GM21825 (cell line): ENCODE measurements at regions not wholly inside any gene's neighbourhood (a gene's known extent, or its start where the extent isn't known, plus 50 kb on each side); places are given as distances from the start of the nearest gene placed in this dataset.

Experiments
- ATAC-seq: cut with Tn5 transposase; IDR thresholded peaks from one replicate; pipeline ENCODE4 v1.9.1; 2021; ENCODE audit warnings: mild to moderate bottlenecking, moderate library complexity; ENCODE audit not compliant: unreplicated experiment

GRCh38 chr10:113454341-113455061 lies 98.4 kb upstream of the HABP2 start:
- no peak for ATAC-seq

GRCh38 chr10:113455947-113456346 lies 96.9 kb upstream of the HABP2 start:
- no peak for ATAC-seq

GRCh38 chr10:113456741-113457140 lies 96.1 kb upstream of the HABP2 start:
- ATAC-seq: no peak

- no peak for ATAC-seq
Observed at GRCh38 chr10:113457408-113457807, 95.4 kb upstream of the HABP2 start.

- no peak for ATAC-seq
Observed at GRCh38 chr10:113458451-113458850, 94.4 kb upstream of the HABP2 start.

- ATAC-seq: no peak
Observed at GRCh38 chr10:113458944-113459343, 93.9 kb upstream of the HABP2 start.

- no peak for ATAC-seq
Observed at GRCh38 chr10:113459626-113460280, 93.1 kb upstream of the HABP2 start.

GRCh38 chr10:113463083-113463482 lies 89.8 kb upstream of the HABP2 start:
- no peak for ATAC-seq

GRCh38 chr10:113463777-113464176 lies 89.1 kb upstream of the HABP2 start:
- no peak for ATAC-seq

- ATAC-seq: no peak
Observed at GRCh38 chr10:113469796-113470195, 83.1 kb upstream of the HABP2 start.

GRCh38 chr10:113470372-113471240 lies 82.2 kb upstream of the HABP2 start:
- no peak for ATAC-seq

GRCh38 chr10:113471241-113471996 lies 81.4 kb upstream of the HABP2 start:
- no peak for ATAC-seq

GRCh38 chr10:113473011-113473410 lies 79.8 kb upstream of the HABP2 start:
- ATAC-seq: no peak

GRCh38 chr10:113473851-113474250 lies 79.0 kb upstream of the HABP2 start:
- no peak for ATAC-seq

GRCh38 chr10:113474752-113475151 lies 78.1 kb upstream of the HABP2 start:
- no peak for ATAC-seq

- ATAC-seq: no peak
Observed at GRCh38 chr10:113475381-113475807, 77.5 kb upstream of the HABP2 start.

GRCh38 chr10:113476191-113476590 lies 76.7 kb upstream of the HABP2 start:
- no peak for ATAC-seq

- ATAC-seq: no peak
Observed at GRCh38 chr10:113476673-113477072, 76.2 kb upstream of the HABP2 start.

- ATAC-seq: no peak
Observed at GRCh38 chr10:113477451-113477850, 75.4 kb upstream of the HABP2 start.

GRCh38 chr10:113479346-113480080 lies 73.3 kb upstream of the HABP2 start:
- no peak for ATAC-seq
